SK-N-SH (cell line): ENCODE measurements at regions not wholly inside any gene's neighbourhood (a gene's known extent, or its start where the extent isn't known, plus 50 kb on each side); places are given as distances from the start of the nearest gene placed in this dataset.

ENCODE experiments used
- CTCF ChIA-PET: fragments of 300-600, 350-600 bp; formaldehyde crosslinking; extraction: SDS; loops from one replicate; lab custom pipeline; 2021; lab: Yijun Ruan, JAX
- POLR2A ChIA-PET: fragments of 350-600 bp; sonication (Branson Sonifier 250); formaldehyde crosslinking; extraction: SDS; loops from one replicate; lab custom pipeline; 2020; ENCODE audit warnings: antibody characterized with exemption, inconsistent platforms; lab: Yijun Ruan, JAX
- DNase-seq: peaks from one replicate; pipeline ENCODE4 v3.0.0; 2012
- H2AFZ ChIP-seq: fragments of 200-600 bp; sonication (generic); 2 replicates; pipeline ENCODE4 v1.8.1; 2016; ENCODE audit warnings: antibody characterized with exemption, mild to moderate bottlenecking, low read depth
- H3F3A ChIP-seq: fragments of 200-600 bp; sonication (generic); replicated peaks from 2 replicates; pipeline ENCODE3; 2016; ENCODE audit warnings: antibody characterized with exemption, mild to moderate bottlenecking; ENCODE audit not compliant: insufficient read depth
- H3K27ac ChIP-seq, 2 experiments: fragments of 200-500 bp in 1 of 2; fragments of 200-600 bp in 1 of 2; sonication (Bioruptor generic) in 1 of 2; sonication (generic), shearing (Covaris generic) in 1 of 2; 2 replicates each; pipeline versions ENCODE4 v1.5.1 to v1.6.1; 2014 to 2016; ENCODE audit warnings: low read depth in 2 of 2, inconsistent platforms in 1 of 2, low read length in 1 of 2, mild to moderate bottlenecking in 1 of 2, mixed read lengths in 1 of 2
- H3K27me3 ChIP-seq: fragments of 200-600 bp; sonication (generic), shearing (Covaris generic); 2 replicates; pipeline ENCODE4 v1.6.1; 2016; ENCODE audit warnings: mixed run types; ENCODE audit not compliant: insufficient read depth
- H3K36me3 ChIP-seq, 2 experiments: fragments of 200-500 bp in 1 of 2; fragments of 200-600 bp in 1 of 2; sonication (Bioruptor generic) in 1 of 2; sonication (generic) in 1 of 2; replicated peaks in 1 of 2; 2 replicates each; pipeline versions ENCODE3 to v1.5.1; 2014 to 2016; ENCODE audit warnings: low read length in 1 of 2, mild to moderate bottlenecking in 1 of 2; ENCODE audit not compliant: insufficient read depth in 2 of 2, control insufficient read depth in 1 of 2
- H3K4me1 ChIP-seq, 2 experiments: fragments of 200-500 bp in 1 of 2; fragments of 200-600 bp in 1 of 2; sonication (Bioruptor generic) in 1 of 2; sonication (generic), shearing (Covaris generic) in 1 of 2; 2 replicates each; pipeline versions ENCODE4 v1.5.1 to v1.6.1; 2014 to 2016; ENCODE audit warnings: low read depth in 1 of 2, low read length in 1 of 2, mixed run types in 1 of 2; ENCODE audit not compliant: insufficient read depth in 2 of 2, control insufficient read depth in 1 of 2
- H3K4me2 ChIP-seq: fragments of 200-600 bp; sonication (generic), shearing (Covaris generic); 2 replicates; pipeline ENCODE4 v1.6.1; 2017; ENCODE audit warnings: mixed run types
- H3K4me3 ChIP-seq, 2 experiments: fragments of 200-500 bp in 1 of 2; fragments of 200-600 bp in 1 of 2; sonication (Bioruptor generic) in 1 of 2; sonication (generic), shearing (Covaris generic) in 1 of 2; 2 replicates each; pipeline versions ENCODE4 v1.5.1 to v1.8.1; 2014 to 2016; ENCODE audit warnings: low read depth in 2 of 2, inconsistent platforms in 1 of 2, low read length in 1 of 2, mild to moderate bottlenecking in 1 of 2, mixed read lengths in 1 of 2, moderate library complexity in 1 of 2
- H3K79me2 ChIP-seq: fragments of 200-600 bp; sonication (generic); 2 replicates; pipeline ENCODE4 v1.8.1; 2017; ENCODE audit warnings: mild to moderate bottlenecking; ENCODE audit not compliant: insufficient read depth
- H3K9ac ChIP-seq: fragments of 200-600 bp; sonication (generic); 2 replicates; pipeline ENCODE4 v1.6.1; 2017; ENCODE audit warnings: mixed run types
- H3K9me2 ChIP-seq: fragments of 200-600 bp; sonication (generic); 2 replicates; pipeline ENCODE4 v1.6.1; 2017; ENCODE audit warnings: mixed run types
- H3K9me3 ChIP-seq: fragments of 200-600 bp; sonication (generic); 2 replicates; pipeline ENCODE4 v1.6.1; 2017; ENCODE audit warnings: mixed run types, mild to moderate bottlenecking, moderate library complexity
- H4K20me1 ChIP-seq: fragments of 200-600 bp; sonication (generic); 2 replicates; pipeline ENCODE4 v1.6.1; 2017; ENCODE audit warnings: mild to moderate bottlenecking, mixed run types; ENCODE audit not compliant: insufficient read depth
- CHD2 ChIP-seq: fragments of 150-350 bp; IDR thresholded peaks from 2 replicates; pipeline ENCODE4 v1.6.1; 2018; ENCODE audit warnings: low read length; ENCODE audit not compliant: partially characterized antibody
- ELF1 ChIP-seq: IDR thresholded peaks from 2 replicates; pipeline ENCODE4 v1.4.0; 2012
- EZH2phosphoT487 ChIP-seq: fragments of 200-600 bp; sonication (generic); IDR thresholded peaks from 2 replicates; pipeline ENCODE4 v1.6.1; 2017; ENCODE audit warnings: low read depth, mixed run types, mild to moderate bottlenecking, antibody characterized with exemption, moderate library complexity, borderline replicate concordance
- FOSL2 ChIP-seq: IDR thresholded peaks from 2 replicates; pipeline ENCODE4 v1.4.0; 2012; ENCODE audit warnings: low read depth, mild to moderate bottlenecking, moderate library complexity, borderline replicate concordance
- GABPA ChIP-seq: IDR thresholded peaks from 2 replicates; pipeline ENCODE4 v1.4.0; 2012; ENCODE audit warnings: low read depth, mild to moderate bottlenecking
- MEF2A ChIP-seq: IDR thresholded peaks from 2 replicates; pipeline ENCODE4 v1.4.0; 2012; ENCODE audit warnings: low read depth, borderline replicate concordance
- MXI1 ChIP-seq: IDR thresholded peaks from 2 replicates; pipeline ENCODE4 v1.6.1; 2012; ENCODE audit warnings: mild to moderate bottlenecking, low read depth, low read length, improper control_type of control experiment
- NFIC ChIP-seq: IDR thresholded peaks from 2 replicates; pipeline ENCODE4 v1.4.0; 2012; ENCODE audit warnings: borderline replicate concordance
- POLR2AphosphoS5 ChIP-seq: IDR thresholded peaks from 2 replicates; pipeline ENCODE4 v1.6.1; 2012; ENCODE audit warnings: low read depth, low read length
- RFX5 ChIP-seq: IDR thresholded peaks from 2 replicates; pipeline ENCODE4 v1.6.1; 2012; ENCODE audit warnings: mild to moderate bottlenecking, improper control_type of control experiment, low read length
- SMC3 ChIP-seq: IDR thresholded peaks from 2 replicates; pipeline ENCODE4 v1.6.1; 2012; ENCODE audit warnings: low read depth, low read length, improper control_type of control experiment
- TAF1 ChIP-seq: IDR thresholded peaks from 2 replicates; pipeline ENCODE4 v1.6.1; 2012; ENCODE audit warnings: low read depth, mild to moderate bottlenecking, low read length, moderate library complexity, borderline replicate concordance
- TCF12 ChIP-seq: IDR thresholded peaks from 2 replicates; pipeline ENCODE4 v1.4.0; 2012
- TEAD4 ChIP-seq: IDR thresholded peaks from 2 replicates; pipeline ENCODE4 v1.4.0; 2012; ENCODE audit warnings: mild to moderate bottlenecking, borderline replicate concordance; ENCODE audit not compliant: insufficient read depth
- WGBS: methylation state at CpG from one replicate; pipeline ENCODE4 v1.1.6; 2017; ENCODE audit warnings: low lambda C conversion rate; 5-methylcytosine and 5-hydroxymethylcytosine counted together
- TF ChIP-seq, protein P1 (sequence below): fragments of 200-600 bp; sonication (generic); IDR thresholded peaks from 2 replicates; pipeline ENCODE4 v1.6.1; 2017; ENCODE audit warnings: antibody characterized with exemption, mild to moderate bottlenecking, moderate library complexity
- TF ChIP-seq, protein P2 (sequence below): IDR thresholded peaks from 2 replicates; pipeline ENCODE4 v1.4.0; 2012; ENCODE audit warnings: low read depth, borderline replicate concordance
- TF ChIP-seq, protein P3 (sequence below): fragments of 150-350 bp; IDR thresholded peaks from 2 replicates; pipeline ENCODE4 v1.6.1; 2016; ENCODE audit warnings: mild to moderate bottlenecking, low read depth, low read length
- TF ChIP-seq, protein P4 (sequence below): IDR thresholded peaks from 2 replicates; pipeline ENCODE4 v1.6.1; 2012; ENCODE audit warnings: mild to moderate bottlenecking, low read depth, low read length, moderate library complexity

DNA sequence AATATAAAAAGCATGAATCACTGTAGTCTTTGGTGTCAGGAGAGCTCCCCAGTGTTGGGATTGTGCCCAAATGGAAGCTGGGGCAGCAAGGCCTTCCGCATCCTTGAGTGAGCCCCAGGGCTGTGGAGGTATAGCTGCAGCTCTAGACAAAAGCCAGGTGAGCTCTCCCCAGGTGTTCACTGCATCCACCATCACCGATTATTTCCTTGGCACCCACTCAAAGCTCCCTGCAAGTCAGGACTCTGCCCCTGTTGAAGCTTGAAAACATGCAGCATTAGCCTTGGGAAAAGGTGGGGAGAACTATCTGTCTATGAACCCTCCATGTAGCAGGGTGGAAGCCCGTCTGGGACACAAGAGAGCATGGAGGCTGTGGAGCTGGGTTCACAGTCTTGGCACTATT, 228.8 kb downstream of the BMP7 start:
- WGBS: 0% methylated on average over 3 of the region's 3 CpGs
- ChIA-PET POLR2A (no interaction called here), CTCF (no interaction called here)
- H3K4me2 ChIP-seq: no peak overlapping the region
- no peaks in the 10 kb centered on the region for H3K79me2 ChIP-seq
- DNase-seq: no peak
- H3K4me3 ChIP-seq: no peak overlapping the region
- no peaks in the 10 kb centered on the region for H3K9me3 ChIP-seq
- no peaks in the 10 kb centered on the region for H3F3A ChIP-seq
- H3K27ac ChIP-seq: no peak overlapping the region
- no peak overlapping the region for H2AFZ ChIP-seq
- H3K9ac ChIP-seq: no peak overlapping the region
- no peaks in the 10 kb centered on the region for H3K4me1 ChIP-seq
- no peaks in the 10 kb centered on the region for H3K9me2 ChIP-seq
- no peaks in the 10 kb centered on the region for H4K20me1 ChIP-seq
- no peak for TF ChIP-seq POLR2AphosphoS5
- TF ChIP-seq MEF2A: no peak
- TF ChIP-seq, protein P1, sequence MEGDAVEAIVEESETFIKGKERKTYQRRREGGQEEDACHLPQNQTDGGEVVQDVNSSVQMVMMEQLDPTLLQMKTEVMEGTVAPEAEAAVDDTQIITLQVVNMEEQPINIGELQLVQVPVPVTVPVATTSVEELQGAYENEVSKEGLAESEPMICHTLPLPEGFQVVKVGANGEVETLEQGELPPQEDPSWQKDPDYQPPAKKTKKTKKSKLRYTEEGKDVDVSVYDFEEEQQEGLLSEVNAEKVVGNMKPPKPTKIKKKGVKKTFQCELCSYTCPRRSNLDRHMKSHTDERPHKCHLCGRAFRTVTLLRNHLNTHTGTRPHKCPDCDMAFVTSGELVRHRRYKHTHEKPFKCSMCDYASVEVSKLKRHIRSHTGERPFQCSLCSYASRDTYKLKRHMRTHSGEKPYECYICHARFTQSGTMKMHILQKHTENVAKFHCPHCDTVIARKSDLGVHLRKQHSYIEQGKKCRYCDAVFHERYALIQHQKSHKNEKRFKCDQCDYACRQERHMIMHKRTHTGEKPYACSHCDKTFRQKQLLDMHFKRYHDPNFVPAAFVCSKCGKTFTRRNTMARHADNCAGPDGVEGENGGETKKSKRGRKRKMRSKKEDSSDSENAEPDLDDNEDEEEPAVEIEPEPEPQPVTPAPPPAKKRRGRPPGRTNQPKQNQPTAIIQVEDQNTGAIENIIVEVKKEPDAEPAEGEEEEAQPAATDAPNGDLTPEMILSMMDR: no peak
- no peak for TF ChIP-seq CHD2
- TF ChIP-seq TAF1: no peak
- TF ChIP-seq TCF12: no peak
- no peak for TF ChIP-seq ELF1
- no peak for TF ChIP-seq SMC3
- no peak for TF ChIP-seq EZH2phosphoT487
- TF ChIP-seq FOSL2: no peak
- TF ChIP-seq, protein P2, sequence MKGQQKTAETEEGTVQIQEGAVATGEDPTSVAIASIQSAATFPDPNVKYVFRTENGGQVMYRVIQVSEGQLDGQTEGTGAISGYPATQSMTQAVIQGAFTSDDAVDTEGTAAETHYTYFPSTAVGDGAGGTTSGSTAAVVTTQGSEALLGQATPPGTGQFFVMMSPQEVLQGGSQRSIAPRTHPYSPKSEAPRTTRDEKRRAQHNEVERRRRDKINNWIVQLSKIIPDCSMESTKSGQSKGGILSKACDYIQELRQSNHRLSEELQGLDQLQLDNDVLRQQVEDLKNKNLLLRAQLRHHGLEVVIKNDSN: no peak
- TF ChIP-seq RFX5: no peak
- no peak for TF ChIP-seq NFIC
- no peak for TF ChIP-seq MXI1
- TF ChIP-seq, protein P3, sequence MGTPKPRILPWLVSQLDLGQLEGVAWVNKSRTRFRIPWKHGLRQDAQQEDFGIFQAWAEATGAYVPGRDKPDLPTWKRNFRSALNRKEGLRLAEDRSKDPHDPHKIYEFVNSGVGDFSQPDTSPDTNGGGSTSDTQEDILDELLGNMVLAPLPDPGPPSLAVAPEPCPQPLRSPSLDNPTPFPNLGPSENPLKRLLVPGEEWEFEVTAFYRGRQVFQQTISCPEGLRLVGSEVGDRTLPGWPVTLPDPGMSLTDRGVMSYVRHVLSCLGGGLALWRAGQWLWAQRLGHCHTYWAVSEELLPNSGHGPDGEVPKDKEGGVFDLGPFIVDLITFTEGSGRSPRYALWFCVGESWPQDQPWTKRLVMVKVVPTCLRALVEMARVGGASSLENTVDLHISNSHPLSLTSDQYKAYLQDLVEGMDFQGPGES: no peak
- TF ChIP-seq TEAD4: no peak
- TF ChIP-seq GABPA: no peak
- TF ChIP-seq, protein P4, sequence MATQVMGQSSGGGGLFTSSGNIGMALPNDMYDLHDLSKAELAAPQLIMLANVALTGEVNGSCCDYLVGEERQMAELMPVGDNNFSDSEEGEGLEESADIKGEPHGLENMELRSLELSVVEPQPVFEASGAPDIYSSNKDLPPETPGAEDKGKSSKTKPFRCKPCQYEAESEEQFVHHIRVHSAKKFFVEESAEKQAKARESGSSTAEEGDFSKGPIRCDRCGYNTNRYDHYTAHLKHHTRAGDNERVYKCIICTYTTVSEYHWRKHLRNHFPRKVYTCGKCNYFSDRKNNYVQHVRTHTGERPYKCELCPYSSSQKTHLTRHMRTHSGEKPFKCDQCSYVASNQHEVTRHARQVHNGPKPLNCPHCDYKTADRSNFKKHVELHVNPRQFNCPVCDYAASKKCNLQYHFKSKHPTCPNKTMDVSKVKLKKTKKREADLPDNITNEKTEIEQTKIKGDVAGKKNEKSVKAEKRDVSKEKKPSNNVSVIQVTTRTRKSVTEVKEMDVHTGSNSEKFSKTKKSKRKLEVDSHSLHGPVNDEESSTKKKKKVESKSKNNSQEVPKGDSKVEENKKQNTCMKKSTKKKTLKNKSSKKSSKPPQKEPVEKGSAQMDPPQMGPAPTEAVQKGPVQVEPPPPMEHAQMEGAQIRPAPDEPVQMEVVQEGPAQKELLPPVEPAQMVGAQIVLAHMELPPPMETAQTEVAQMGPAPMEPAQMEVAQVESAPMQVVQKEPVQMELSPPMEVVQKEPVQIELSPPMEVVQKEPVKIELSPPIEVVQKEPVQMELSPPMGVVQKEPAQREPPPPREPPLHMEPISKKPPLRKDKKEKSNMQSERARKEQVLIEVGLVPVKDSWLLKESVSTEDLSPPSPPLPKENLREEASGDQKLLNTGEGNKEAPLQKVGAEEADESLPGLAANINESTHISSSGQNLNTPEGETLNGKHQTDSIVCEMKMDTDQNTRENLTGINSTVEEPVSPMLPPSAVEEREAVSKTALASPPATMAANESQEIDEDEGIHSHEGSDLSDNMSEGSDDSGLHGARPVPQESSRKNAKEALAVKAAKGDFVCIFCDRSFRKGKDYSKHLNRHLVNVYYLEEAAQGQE: no peak
- no peaks in the 10 kb centered on the region for H3K36me3 ChIP-seq
- peaks cover 14% of the 10 kb centered on the region; the same call in 1 of the 2 replicates for H3K27me3 ChIP-seq
